ENCODE measurements at regions not wholly inside any gene's neighbourhood (a gene's known extent, or its start where the extent isn't known, plus 50 kb on each side); places are given as distances from the start of the nearest gene placed in this dataset.

DNA sequence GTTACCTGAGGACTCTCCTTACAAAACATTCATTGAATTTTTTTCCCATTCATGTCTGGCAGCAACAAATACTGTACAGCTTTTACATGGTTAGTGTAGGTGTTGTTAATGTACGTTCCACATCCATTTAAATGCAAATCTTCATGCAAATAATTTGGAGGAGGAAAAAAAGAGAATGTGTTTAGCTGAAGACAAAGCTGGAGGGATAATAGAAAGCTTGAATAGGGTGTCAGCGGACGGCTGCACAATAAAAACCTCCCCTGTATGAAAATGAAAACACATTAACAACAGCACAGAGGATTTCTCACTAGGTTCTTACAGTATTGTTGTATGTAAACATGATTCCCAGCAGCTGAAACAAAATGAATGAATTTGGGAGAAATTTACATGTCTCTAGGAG is 231.5 kb downstream of the ZNF608 start:
- no peak for TF ChIP-seq POLR2A (IDR thresholded peaks at IDR 0.05)
- TF ChIP-seq, protein P1, sequence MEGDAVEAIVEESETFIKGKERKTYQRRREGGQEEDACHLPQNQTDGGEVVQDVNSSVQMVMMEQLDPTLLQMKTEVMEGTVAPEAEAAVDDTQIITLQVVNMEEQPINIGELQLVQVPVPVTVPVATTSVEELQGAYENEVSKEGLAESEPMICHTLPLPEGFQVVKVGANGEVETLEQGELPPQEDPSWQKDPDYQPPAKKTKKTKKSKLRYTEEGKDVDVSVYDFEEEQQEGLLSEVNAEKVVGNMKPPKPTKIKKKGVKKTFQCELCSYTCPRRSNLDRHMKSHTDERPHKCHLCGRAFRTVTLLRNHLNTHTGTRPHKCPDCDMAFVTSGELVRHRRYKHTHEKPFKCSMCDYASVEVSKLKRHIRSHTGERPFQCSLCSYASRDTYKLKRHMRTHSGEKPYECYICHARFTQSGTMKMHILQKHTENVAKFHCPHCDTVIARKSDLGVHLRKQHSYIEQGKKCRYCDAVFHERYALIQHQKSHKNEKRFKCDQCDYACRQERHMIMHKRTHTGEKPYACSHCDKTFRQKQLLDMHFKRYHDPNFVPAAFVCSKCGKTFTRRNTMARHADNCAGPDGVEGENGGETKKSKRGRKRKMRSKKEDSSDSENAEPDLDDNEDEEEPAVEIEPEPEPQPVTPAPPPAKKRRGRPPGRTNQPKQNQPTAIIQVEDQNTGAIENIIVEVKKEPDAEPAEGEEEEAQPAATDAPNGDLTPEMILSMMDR (IDR thresholded peaks at IDR 0.05), result no peak
